ENCODE measurements at regions not wholly inside any gene's neighbourhood (a gene's known extent, or its start where the extent isn't known, plus 50 kb on each side); places are given as distances from the start of the nearest gene placed in this dataset.

DNA sequence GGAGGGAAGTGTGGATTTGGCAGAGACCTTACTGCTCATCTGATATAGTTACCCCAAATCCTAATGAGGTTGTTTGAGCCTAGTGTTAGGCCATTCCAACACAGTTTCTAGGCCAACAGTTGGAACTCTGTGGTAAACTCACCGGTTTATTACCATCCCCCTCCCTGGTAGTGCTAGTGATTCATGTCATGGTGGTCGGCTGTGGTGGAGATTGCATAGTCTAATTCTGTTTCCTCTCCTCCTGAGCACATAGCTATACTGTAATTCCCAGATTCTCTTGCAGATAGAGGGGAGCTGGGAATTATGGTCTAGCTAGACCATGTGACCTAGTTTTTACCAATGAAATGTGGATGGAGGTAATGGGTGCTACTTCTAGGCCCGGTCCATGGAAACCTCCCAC is 123.7 kb upstream of the KIF26B start:
- no peaks in the 10 kb centered on the region for H3K36me3 ChIP-seq (ENCODE audit: control insufficient read depth in 3 of 3, insufficient read depth in 2 of 3, low read depth in 1 of 3, low read length in 3 of 3)
- DNase-seq (no peak), FAIRE-seq (no peak)
- H3K9me3 ChIP-seq (ENCODE audit: control insufficient read depth in 2 of 2, insufficient read depth in 1 of 2, low read depth in 1 of 2, low read length in 1 of 2), result no peaks in the 10 kb centered on the region
- H3K27me3 ChIP-seq (ENCODE audit: control insufficient read depth in 3 of 3, insufficient read depth in 3 of 3, low read length in 3 of 3), result no peaks in the 10 kb centered on the region
- WGBS, 3 donors, result 87 to 99% (median 91%) methylated on average over 3 of the region's 3 CpGs
- no peaks in the 10 kb centered on the region for H3K4me1 ChIP-seq (ENCODE audit: control insufficient read depth in 3 of 3, insufficient read depth in 2 of 3, low read depth in 1 of 3, low read length in 2 of 3)
- H3K27ac ChIP-seq (ENCODE audit: low read depth in 1 of 3, low read length in 2 of 3), result no peak overlapping the region
- H3K4me3 ChIP-seq (ENCODE audit: low read depth in 1 of 3, low read length in 3 of 3), result no peak overlapping the region

DNA sequence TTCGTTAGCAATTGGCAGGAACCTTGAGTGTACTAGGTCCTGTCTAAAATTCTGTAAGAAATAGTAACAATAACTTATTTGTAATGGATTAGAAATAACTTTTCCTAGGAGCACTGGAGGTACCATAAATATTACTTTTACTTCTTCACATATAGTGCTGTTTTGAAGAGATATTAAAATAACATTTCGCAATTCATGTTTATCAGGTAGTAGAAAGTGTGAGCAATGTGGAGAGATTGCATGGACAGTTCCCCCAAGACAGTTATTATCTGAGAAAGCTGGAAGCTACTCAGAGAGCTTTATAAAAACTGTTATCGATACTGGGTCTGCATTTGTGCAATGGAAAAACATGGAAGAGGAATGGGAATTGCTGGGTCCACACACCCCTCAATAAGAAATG is 128.5 kb upstream of the KIF26B start:
- Histone ChIP-seq H3K9me3 (ENCODE audit: control insufficient read depth in 2 of 2, insufficient read depth in 1 of 2, low read depth in 1 of 2, low read length in 1 of 2) (no peaks in the 10 kb centered on the region), H3K4me3 (ENCODE audit: low read depth in 1 of 3, low read length in 3 of 3) (no peak overlapping the region), H3K27me3 (ENCODE audit: control insufficient read depth in 3 of 3, insufficient read depth in 3 of 3, low read length in 3 of 3) (no peaks in the 10 kb centered on the region), H3K27ac (ENCODE audit: low read depth in 1 of 3, low read length in 2 of 3) (no peak overlapping the region), H3K4me1 (ENCODE audit: control insufficient read depth in 3 of 3, insufficient read depth in 2 of 3, low read depth in 1 of 3, low read length in 2 of 3) (no peaks in the 10 kb centered on the region), H3K36me3 (ENCODE audit: control insufficient read depth in 3 of 3, insufficient read depth in 2 of 3, low read depth in 1 of 3, low read length in 3 of 3) (no peaks in the 10 kb centered on the region)
- FAIRE-seq (no peak), DNase-seq (no peak)
- 92 to 94% (median 92%) methylated on average over 3 of the region's 3 CpGs for WGBS, 3 donors

DNA sequence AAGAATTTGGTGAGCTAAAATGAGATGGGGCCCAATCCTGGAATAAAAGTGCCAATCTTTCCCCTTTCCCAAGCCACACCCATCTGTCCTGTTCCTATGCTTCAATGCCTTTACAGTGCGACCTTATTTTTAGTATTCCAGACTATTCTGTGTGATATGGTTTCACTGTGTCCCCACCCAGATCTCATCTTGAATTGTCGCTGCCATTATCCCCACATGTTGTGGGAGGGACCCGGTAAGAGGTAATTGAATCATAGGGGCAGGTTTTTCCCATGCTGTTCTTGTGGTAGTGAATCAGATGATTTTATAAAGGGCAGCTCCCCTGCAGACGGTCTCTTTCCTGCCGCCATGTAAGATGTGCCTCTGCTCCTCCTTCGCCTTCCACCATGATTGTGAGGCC is 129.3 kb upstream of the KIF26B start:
- DNase-seq, result no peak
- Histone ChIP-seq H3K27ac (ENCODE audit: low read depth in 1 of 3, low read length in 2 of 3) (no peak overlapping the region), H3K4me3 (ENCODE audit: low read depth in 1 of 3, low read length in 3 of 3) (no peak overlapping the region), H3K36me3 (ENCODE audit: control insufficient read depth in 3 of 3, insufficient read depth in 2 of 3, low read depth in 1 of 3, low read length in 3 of 3) (no peaks in the 10 kb centered on the region), H3K4me1 (ENCODE audit: control insufficient read depth in 3 of 3, insufficient read depth in 2 of 3, low read depth in 1 of 3, low read length in 2 of 3) (no peaks in the 10 kb centered on the region), H3K9me3 (ENCODE audit: control insufficient read depth in 2 of 2, insufficient read depth in 1 of 2, low read depth in 1 of 2, low read length in 1 of 2) (no peaks in the 10 kb centered on the region), H3K27me3 (ENCODE audit: control insufficient read depth in 3 of 3, insufficient read depth in 3 of 3, low read length in 3 of 3) (no peaks in the 10 kb centered on the region)
- 91 to 97% (median 96%) methylated on average over 6 of the region's 6 CpGs for WGBS, 3 donors
- no peak for FAIRE-seq

DNA sequence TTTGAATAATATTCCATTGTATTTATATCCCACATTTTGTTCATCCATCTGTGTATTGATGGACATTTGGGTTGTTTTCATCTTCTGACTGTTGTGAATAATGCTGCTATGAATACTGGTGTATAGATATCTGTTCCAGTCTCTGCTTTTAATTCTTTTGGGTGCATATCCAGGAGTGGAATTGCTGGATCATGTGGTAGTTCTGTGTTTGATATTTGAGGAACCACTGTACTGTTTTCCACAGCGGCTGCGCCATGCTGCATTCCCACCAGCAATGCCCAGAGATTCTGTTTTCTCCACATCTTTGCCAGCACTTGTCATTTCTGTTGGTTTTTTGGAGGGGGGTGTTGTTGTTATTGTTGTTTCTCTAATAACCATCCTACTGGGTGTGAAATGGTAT is 131.6 kb upstream of the KIF26B start:
- H3K4me1 ChIP-seq (ENCODE audit: control insufficient read depth in 3 of 3, insufficient read depth in 2 of 3, low read depth in 1 of 3, low read length in 2 of 3), result no peaks in the 10 kb centered on the region
- H3K4me3 ChIP-seq (ENCODE audit: low read depth in 1 of 3, low read length in 3 of 3), result no peak overlapping the region
- 96 to 100% (median 96%) methylated on average over 2 of the region's 2 CpGs for WGBS, 3 donors
- no peak for FAIRE-seq
- no peak overlapping the region for H3K27ac ChIP-seq (ENCODE audit: low read depth in 1 of 3, low read length in 2 of 3)
- DNase-seq, result no peak
- H3K27me3 ChIP-seq (ENCODE audit: control insufficient read depth in 3 of 3, insufficient read depth in 3 of 3, low read length in 3 of 3), result no peaks in the 10 kb centered on the region
- no peaks in the 10 kb centered on the region for H3K36me3 ChIP-seq (ENCODE audit: control insufficient read depth in 3 of 3, insufficient read depth in 2 of 3, low read depth in 1 of 3, low read length in 3 of 3)
- no peaks in the 10 kb centered on the region for H3K9me3 ChIP-seq (ENCODE audit: control insufficient read depth in 2 of 2, insufficient read depth in 1 of 2, low read depth in 1 of 2, low read length in 1 of 2)

DNA sequence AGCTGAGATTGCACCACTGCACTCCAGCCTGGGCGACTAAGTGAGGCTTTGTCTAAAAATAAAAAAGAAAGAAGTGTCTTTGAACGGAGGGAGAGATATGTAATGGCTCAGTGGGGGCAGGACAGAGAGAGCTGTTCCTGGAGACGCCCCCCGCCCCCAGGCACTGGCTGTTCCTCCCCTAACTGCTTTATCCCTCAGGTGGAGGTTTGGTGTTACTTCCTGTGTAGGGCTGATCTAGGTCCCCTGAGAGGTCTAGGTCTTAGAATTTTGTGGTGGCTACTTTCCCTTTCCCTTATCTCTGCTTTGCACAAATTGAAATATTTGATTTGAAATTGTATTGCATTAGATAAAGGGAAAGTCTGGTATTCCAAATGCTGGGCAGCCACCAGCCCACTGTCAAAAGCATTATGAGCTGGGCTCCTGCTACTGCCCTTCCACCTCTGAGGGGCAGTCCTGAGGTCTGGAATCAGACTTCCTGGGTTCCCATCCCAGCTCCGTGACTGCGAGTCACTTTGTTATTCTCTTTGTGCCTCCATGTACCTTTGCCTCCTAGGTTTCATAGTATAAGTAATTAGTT is 134.8 kb upstream of the KIF26B start:
- no peak overlapping the region for H3K4me3 ChIP-seq (ENCODE audit: low read depth in 1 of 3, low read length in 3 of 3)
- DNase-seq (no peak), FAIRE-seq (no peak)
- no peaks in the 10 kb centered on the region for H3K4me1 ChIP-seq (ENCODE audit: control insufficient read depth in 3 of 3, insufficient read depth in 2 of 3, low read depth in 1 of 3, low read length in 2 of 3)
- no peaks in the 10 kb centered on the region for H3K9me3 ChIP-seq (ENCODE audit: control insufficient read depth in 2 of 2, insufficient read depth in 1 of 2, low read depth in 1 of 2, low read length in 1 of 2)
- H3K36me3 ChIP-seq (ENCODE audit: control insufficient read depth in 3 of 3, insufficient read depth in 2 of 3, low read depth in 1 of 3, low read length in 3 of 3), result no peaks in the 10 kb centered on the region
- WGBS, 3 donors, result 78 to 87% (median 81%) methylated on average over 6 of the region's 6 CpGs
- no peak overlapping the region for H3K27ac ChIP-seq (ENCODE audit: low read depth in 1 of 3, low read length in 2 of 3)
- H3K27me3 ChIP-seq (ENCODE audit: control insufficient read depth in 3 of 3, insufficient read depth in 3 of 3, low read length in 3 of 3), result no peaks in the 10 kb centered on the region

DNA sequence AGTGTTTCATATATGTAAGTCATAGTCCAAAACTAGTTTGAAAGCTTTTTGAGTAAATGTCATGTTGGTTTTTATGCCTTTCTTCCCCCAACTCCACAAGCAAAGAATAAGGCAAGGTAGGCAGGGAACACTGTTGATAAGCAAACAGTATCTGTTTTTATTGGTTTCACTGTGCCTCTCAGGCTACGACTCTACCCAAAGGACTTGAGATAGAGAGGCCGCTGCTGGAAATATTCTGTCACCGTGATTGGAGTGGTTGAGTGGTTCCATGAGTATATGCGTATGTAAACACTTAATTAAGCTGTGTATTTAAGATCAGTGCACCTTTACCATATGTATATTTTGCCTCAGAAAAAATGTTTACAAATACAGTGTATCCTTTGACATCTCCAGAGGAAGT is 138.1 kb upstream of the KIF26B start:
- FAIRE-seq, result no peak
- Histone ChIP-seq H3K4me1 (ENCODE audit: control insufficient read depth in 3 of 3, insufficient read depth in 2 of 3, low read depth in 1 of 3, low read length in 2 of 3) (no peaks in the 10 kb centered on the region), H3K27me3 (ENCODE audit: control insufficient read depth in 3 of 3, insufficient read depth in 3 of 3, low read length in 3 of 3) (no peaks in the 10 kb centered on the region), H3K4me3 (ENCODE audit: low read depth in 1 of 3, low read length in 3 of 3) (no peak overlapping the region), H3K36me3 (ENCODE audit: control insufficient read depth in 3 of 3, insufficient read depth in 2 of 3, low read depth in 1 of 3, low read length in 3 of 3) (no peaks in the 10 kb centered on the region), H3K9me3 (ENCODE audit: control insufficient read depth in 2 of 2, insufficient read depth in 1 of 2, low read depth in 1 of 2, low read length in 1 of 2) (no peaks in the 10 kb centered on the region), H3K27ac (ENCODE audit: low read depth in 1 of 3, low read length in 2 of 3) (no peak overlapping the region)
- 82 to 86% (median 83%) methylated on average over 4 of the region's 4 CpGs for WGBS, 3 donors
- DNase-seq, result peak in 1 of 2 donors; percentile 35

DNA sequence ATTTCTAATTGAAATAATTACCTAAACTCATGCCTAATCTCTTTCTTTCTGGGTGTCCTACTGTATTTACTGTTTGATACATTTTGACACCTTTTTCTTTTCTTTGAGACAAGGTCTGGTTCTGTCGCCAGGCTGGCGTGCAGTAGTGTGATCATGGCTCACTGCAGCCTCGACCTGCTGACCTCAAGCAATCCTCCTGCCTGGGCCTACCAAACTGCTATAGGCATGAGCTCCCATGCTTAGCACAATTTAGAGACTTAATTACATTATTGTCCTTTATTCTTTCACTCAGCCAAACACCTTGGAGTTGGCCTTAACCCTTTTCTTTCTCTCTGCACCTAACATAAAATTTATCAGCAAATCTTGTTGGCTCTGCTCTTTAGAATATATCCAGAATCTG is 139.8 kb upstream of the KIF26B start:
- Histone ChIP-seq H3K4me3 (ENCODE audit: low read depth in 1 of 3, low read length in 3 of 3) (no peak overlapping the region), H3K36me3 (ENCODE audit: control insufficient read depth in 3 of 3, insufficient read depth in 2 of 3, low read depth in 1 of 3, low read length in 3 of 3) (no peaks in the 10 kb centered on the region), H3K4me1 (ENCODE audit: control insufficient read depth in 3 of 3, insufficient read depth in 2 of 3, low read depth in 1 of 3, low read length in 2 of 3) (no peaks in the 10 kb centered on the region), H3K27ac (ENCODE audit: low read depth in 1 of 3, low read length in 2 of 3) (no peak overlapping the region), H3K27me3 (ENCODE audit: control insufficient read depth in 3 of 3, insufficient read depth in 3 of 3, low read length in 3 of 3) (no peaks in the 10 kb centered on the region), H3K9me3 (ENCODE audit: control insufficient read depth in 2 of 2, insufficient read depth in 1 of 2, low read depth in 1 of 2, low read length in 1 of 2) (no peaks in the 10 kb centered on the region)
- DNase-seq, result no peak
- FAIRE-seq, result no peak
- WGBS, 3 donors, result 78 to 89% (median 85%) methylated on average over 3 of the region's 3 CpGs

DNA sequence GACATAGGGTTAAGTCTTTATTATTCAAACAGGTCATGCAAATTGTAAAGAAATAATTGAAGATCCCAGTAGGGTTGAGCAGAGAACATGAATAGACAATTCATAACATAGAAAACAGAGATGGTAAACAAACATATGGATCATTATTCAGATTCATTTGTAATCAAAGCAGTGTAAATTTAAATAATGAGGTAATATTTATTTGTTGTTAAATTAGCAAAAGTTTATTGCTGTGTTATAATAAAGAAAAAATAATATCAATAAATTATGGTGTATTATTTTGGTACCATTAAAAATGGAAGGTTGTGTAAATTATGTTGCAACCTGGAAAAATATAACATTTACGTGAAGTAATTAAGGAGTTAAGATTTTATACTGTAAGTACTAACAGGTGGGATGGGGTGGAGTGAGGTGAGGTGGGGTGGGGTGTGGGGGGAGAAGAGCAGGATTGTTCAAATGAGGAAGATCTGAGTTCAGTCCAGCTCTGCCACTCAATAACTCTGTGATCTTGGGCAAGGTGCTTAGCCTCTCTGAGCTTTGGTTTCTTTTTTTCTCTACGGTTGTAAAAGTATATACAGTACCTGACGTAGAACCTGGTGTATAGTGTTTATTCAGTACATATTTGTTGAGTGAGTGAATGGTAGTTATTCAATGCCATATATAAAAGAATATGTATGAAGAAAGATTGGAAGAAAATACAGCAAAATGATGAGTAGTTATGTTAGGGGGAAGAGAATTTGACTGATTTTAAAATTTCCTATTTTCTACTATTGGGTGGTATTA is 140.3 kb upstream of the KIF26B start:
- no peaks in the 10 kb centered on the region for H3K36me3 ChIP-seq (ENCODE audit: control insufficient read depth in 3 of 3, insufficient read depth in 2 of 3, low read depth in 1 of 3, low read length in 3 of 3)
- WGBS, 3 donors, result 84 to 92% (median 92%) methylated on average over 3 of the region's 3 CpGs
- no peak overlapping the region for H3K27ac ChIP-seq (ENCODE audit: low read depth in 1 of 3, low read length in 2 of 3)
- H3K9me3 ChIP-seq (ENCODE audit: control insufficient read depth in 2 of 2, insufficient read depth in 1 of 2, low read depth in 1 of 2, low read length in 1 of 2), result no peaks in the 10 kb centered on the region
- H3K4me3 ChIP-seq (ENCODE audit: low read depth in 1 of 3, low read length in 3 of 3), result no peak overlapping the region
- FAIRE-seq (peak; percentile 70), DNase-seq (no peak)
- H3K4me1 ChIP-seq (ENCODE audit: control insufficient read depth in 3 of 3, insufficient read depth in 2 of 3, low read depth in 1 of 3, low read length in 2 of 3), result no peaks in the 10 kb centered on the region
- no peaks in the 10 kb centered on the region for H3K27me3 ChIP-seq (ENCODE audit: control insufficient read depth in 3 of 3, insufficient read depth in 3 of 3, low read length in 3 of 3)

All from small intestine (tissue), 7 donors.